ENCODE measurements at regions not wholly inside any gene's neighbourhood (a gene's known extent, or its start where the extent isn't known, plus 50 kb on each side); places are given as distances from the start of the nearest gene placed in this dataset.
"Not testable (repeated sequence)": the region's sequence is repeated elsewhere in the genome, so short reads cannot be mapped to it uniquely, and the experiment has no call there.

GRCh38 chr6:3913958-3914337, 64.8 kb downstream of the FAM50B start:
- no peak for TF ChIP-seq CTCF (IDR thresholded peaks at IDR 0.05; ENCODE audit: extremely low read depth, insufficient read depth, missing control alignments)
- in situ Hi-C loops (cut with MboI; ENCODE audit: low pct_unique_long_range_greater_than_20kb, low sequenced_read_pairs, unreplicated experiment), result no loop called here

GRCh38 chr6:3915076-3915791, 66.1 kb downstream of the FAM50B start:
- in situ Hi-C loops (cut with MboI; ENCODE audit: low pct_unique_long_range_greater_than_20kb, low sequenced_read_pairs, unreplicated experiment), result no loop called here
- no peak for TF ChIP-seq CTCF (IDR thresholded peaks at IDR 0.05; ENCODE audit: extremely low read depth, insufficient read depth, missing control alignments)
- DNase-seq (ENCODE audit: low spot score), result no peak

More at GRCh38 chr6:3913958-3914337, 64.8 kb downstream of the FAM50B start:
- DNase-seq (ENCODE audit: low spot score), result no peak

- DNase-seq (ENCODE audit: low spot score), result no peak
- TF ChIP-seq CTCF (IDR thresholded peaks at IDR 0.05; ENCODE audit: extremely low read depth, insufficient read depth, missing control alignments), result no peak
Measured at GRCh38 chr6:3916211-3916610, 67.0 kb downstream of the FAM50B start.

GRCh38 chr6:3916749-3917148, 67.6 kb downstream of the FAM50B start:
- in situ Hi-C loops (cut with MboI; ENCODE audit: low pct_unique_long_range_greater_than_20kb, low sequenced_read_pairs, unreplicated experiment), result not testable (repeated sequence)

More at GRCh38 chr6:3916211-3916610, 67.0 kb downstream of the FAM50B start:
- in situ Hi-C loops (cut with MboI; ENCODE audit: low pct_unique_long_range_greater_than_20kb, low sequenced_read_pairs, unreplicated experiment), result no loop called here

GRCh38 chr6:3918469-3918868, 69.3 kb downstream of the FAM50B start:
- in situ Hi-C loops (cut with MboI; ENCODE audit: low pct_unique_long_range_greater_than_20kb, low sequenced_read_pairs, unreplicated experiment), result no loop called here
- no peak for DNase-seq (ENCODE audit: low spot score)
- TF ChIP-seq CTCF (IDR thresholded peaks at IDR 0.05; ENCODE audit: extremely low read depth, insufficient read depth, missing control alignments), result no peak

More at GRCh38 chr6:3916749-3917148, 67.6 kb downstream of the FAM50B start:
- DNase-seq (ENCODE audit: low spot score), result not testable (repeated sequence)

GRCh38 chr6:3919130-3919628, 70.0 kb downstream of the FAM50B start:
- no peak for TF ChIP-seq CTCF (IDR thresholded peaks at IDR 0.05; ENCODE audit: extremely low read depth, insufficient read depth, missing control alignments)
- DNase-seq (ENCODE audit: low spot score), result no peak
- in situ Hi-C loops (cut with MboI; ENCODE audit: low pct_unique_long_range_greater_than_20kb, low sequenced_read_pairs, unreplicated experiment), result no loop called here

- in situ Hi-C loops (cut with MboI; ENCODE audit: low pct_unique_long_range_greater_than_20kb, low sequenced_read_pairs, unreplicated experiment), result no loop called here
- no peak for TF ChIP-seq CTCF (IDR thresholded peaks at IDR 0.05; ENCODE audit: extremely low read depth, insufficient read depth, missing control alignments)
Measured at GRCh38 chr6:3919849-3920248, 70.7 kb downstream of the FAM50B start.

More at GRCh38 chr6:3919849-3920248, 70.7 kb downstream of the FAM50B start:
- DNase-seq (ENCODE audit: low spot score), result no peak
